Occipital lobe (tissue), 1 donor: ENCODE measurements at regions not wholly inside any gene's neighbourhood (a gene's known extent, or its start where the extent isn't known, plus 50 kb on each side); places are given as distances from the start of the nearest gene placed in this dataset.

Source experiments
- DNase-seq: peaks from one replicate; lab custom pipeline; 2025; lab: John Stamatoyannopoulos, UW

- DNase-seq, result no peak
Observed at GRCh38 chr7:25392588-25393338, 164.5 kb upstream of the NPVF start.

GRCh38 chr7:25395976-25396375 is 167.7 kb upstream of the NPVF start:
- no peak for DNase-seq

DNA sequence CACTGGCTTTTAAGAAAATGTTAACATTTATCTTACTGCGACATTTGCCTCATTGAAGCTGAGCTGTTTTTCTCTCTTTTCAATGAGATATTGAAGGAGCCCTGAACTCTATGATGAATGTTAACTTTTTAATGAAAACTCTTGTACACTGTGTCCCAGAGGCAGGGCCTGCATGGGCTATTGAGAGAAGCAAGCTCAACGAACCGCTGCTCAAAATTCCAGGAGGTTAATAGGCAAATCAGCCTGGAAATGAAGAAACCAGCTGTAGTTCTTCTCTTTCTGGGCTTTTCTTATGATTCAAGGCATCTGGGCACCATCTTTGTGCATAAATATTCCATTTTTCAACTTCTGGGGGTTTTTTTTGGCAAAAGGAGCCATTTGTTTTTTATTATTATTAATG is 168.4 kb upstream of the NPVF start:
- no peak for DNase-seq

GRCh38 chr7:25398418-25398817 is 170.1 kb upstream of the NPVF start:
- DNase-seq, result no peak

- no peak for DNase-seq
Observed at GRCh38 chr7:25399000-25399750, 170.9 kb upstream of the NPVF start.

DNA sequence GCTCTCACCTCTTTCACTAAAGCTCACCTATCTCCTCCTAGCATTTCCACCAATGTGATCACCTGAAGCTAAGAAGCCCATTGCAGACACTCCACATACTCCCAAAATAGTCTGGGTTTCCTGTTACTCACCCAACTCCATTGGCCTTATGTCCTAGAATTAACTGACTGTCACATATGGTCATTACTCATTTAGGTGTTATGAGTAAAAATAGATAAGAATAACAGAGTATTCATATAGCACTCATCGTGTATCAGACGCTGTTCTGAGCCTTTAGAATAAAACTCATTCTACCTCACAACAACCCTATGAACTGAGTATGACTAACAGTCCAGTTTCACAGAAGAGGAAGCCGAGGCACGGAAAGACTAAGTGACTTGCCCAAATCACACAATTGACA is 174.2 kb upstream of the NPVF start:
- no peak for DNase-seq

- no peak for DNase-seq
Observed at GRCh38 chr7:25405736-25406135, 177.4 kb upstream of the NPVF start.

- no peak for DNase-seq
Observed at GRCh38 chr7:25407053-25407452, 178.8 kb upstream of the NPVF start.

GRCh38 chr7:25408012-25408687 is 179.9 kb upstream of the NPVF start:
- DNase-seq, result no peak

- DNase-seq, result no peak
Observed at GRCh38 chr7:25408876-25409275, 180.6 kb upstream of the NPVF start.

DNA sequence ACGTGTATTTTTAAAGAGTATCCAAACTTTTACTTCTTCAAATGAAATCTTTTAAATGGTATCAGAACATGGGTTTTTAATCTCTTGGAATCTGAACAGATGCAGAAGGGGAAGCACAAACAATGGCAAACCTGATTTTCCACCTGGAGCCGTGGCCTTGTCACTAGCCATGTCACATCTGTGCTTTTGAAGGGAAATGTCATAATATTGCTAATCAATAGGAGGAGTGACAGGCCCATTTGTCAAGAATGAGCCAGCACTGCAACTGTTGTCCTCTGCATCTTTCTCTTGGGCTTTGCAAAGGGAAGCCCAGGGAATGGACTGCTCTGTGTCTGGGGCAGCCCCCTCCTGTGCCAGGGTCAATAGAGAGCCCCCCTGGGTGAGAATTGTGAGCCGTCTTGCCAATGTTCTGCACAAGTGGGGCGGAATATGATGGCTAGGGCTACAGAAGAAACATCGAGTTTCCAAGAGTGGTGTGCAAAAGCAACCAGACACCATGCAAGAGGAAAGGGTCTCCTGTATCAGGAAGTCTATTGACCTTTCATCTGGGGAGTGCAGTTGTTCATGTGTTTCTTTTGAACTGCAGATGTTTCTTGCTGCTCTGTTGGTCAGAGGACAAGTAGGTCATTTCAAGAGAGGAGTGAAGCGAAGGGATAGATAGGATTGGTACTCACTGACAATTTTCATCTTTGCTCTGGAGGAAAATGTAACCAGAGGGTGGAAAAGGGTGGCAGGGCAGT is 181.8 kb upstream of the NPVF start:
- DNase-seq, result no peak

- no peak for DNase-seq
Observed at GRCh38 chr7:25420771-25421170, 192.5 kb upstream of the NPVF start.

GRCh38 chr7:25424113-25424512 is 195.8 kb upstream of the NPVF start:
- no peak for DNase-seq

GRCh38 chr7:25424855-25425254 is 196.6 kb upstream of the NPVF start:
- DNase-seq, result no peak

GRCh38 chr7:25427721-25428120 is 199.4 kb upstream of the NPVF start:
- DNase-seq, result no peak

DNA sequence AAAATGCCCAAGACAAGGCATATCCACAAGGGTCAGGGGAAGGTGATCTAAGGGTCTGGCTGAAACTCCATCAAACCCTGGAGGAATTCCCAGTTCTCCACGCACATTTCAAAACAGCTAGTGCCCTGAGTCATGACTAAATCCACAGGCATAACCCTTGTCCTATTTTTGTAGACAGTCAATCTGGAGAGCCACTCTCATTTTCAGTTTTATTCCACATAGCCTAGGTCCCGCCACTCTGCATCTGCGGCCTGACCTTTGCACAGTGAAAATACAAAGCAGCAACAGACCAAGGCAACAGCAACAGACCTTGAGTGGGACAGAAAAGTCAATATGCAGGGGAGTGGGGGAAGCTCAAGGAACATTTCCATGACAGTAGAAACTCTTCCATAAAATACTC is 201.4 kb upstream of the NPVF start:
- no peak for DNase-seq

GRCh38 chr7:25430200-25430931 is 202.1 kb upstream of the NPVF start:
- DNase-seq, result no peak

- no peak for DNase-seq
Observed at GRCh38 chr7:25431956-25432450, 203.7 kb upstream of the NPVF start.

- no peak for DNase-seq
Observed at GRCh38 chr7:25432807-25433206, 204.5 kb upstream of the NPVF start.

GRCh38 chr7:25436413-25436812 is 208.1 kb upstream of the NPVF start:
- no peak for DNase-seq

DNA sequence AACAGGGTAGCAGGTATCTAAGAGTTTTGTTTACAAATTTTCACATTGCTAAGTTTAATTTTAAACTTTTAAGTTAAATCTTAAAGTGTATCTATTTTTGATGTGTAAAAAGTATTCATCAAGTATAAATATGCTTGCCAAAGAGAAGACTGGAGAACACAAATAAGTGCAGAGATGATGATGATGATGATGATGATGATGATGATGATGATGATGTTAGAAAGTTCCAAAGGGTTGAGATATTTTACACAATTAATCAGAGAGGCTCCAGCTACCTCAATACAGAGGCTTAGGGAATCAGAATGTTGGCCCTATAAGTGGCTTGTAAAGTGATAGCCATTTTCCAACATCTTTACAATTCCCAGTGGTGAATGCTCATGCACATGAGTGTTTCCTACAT is 209.0 kb upstream of the NPVF start:
- DNase-seq, result no peak
